ENCODE measurements at regions not wholly inside any gene's neighbourhood (a gene's known extent, or its start where the extent isn't known, plus 50 kb on each side); places are given as distances from the start of the nearest gene placed in this dataset.

DNA sequence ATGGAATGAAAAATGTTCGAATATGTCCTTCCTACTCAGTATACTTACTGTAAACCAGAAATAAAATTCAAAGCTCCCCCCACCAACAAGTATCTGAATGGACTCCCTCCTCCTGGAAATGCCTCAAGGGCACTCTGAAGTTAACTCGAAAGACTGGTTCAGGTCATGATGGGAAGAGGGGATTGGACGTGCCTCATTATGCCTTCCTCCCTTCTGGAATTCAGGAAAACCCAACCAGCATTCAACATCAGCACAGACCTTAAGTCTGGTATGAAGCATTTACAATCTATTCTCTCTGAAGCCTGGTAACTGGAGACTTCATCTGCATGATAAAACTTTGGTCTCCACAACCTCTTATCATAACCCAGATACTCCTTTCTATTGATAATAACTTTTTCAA is 428.3 kb upstream of the RAG2 start:
- no peak for TF ChIP-seq CTCF (IDR thresholded peaks at IDR 0.05; ENCODE audit: insufficient read depth, missing control alignments)
- FAIRE-seq (no peak), DNase-seq (ENCODE audit: insufficient read length, low spot score) (no peak)

DNA sequence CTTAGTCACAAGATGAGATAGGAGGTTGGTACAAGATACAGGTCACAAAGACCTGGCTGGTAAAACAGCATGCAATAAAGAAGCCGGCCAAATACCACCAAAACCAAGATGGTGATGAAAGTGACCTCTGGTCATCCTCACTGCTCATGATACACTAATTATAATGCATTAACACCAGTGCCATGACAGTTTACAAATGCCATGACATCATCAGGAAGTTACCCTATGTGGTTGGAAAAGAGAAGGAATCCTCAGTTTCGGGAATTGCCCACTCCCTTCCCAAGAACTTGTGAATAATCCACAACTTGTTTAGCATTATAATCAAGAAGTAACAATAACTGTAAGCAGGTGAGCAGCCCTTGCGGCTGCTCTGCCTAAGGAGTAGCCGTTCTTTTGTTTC is 408.5 kb upstream of the RAG2 start:
- DNase-seq (ENCODE audit: insufficient read length, low spot score), result no peak
- no peak for TF ChIP-seq CTCF (IDR thresholded peaks at IDR 0.05; ENCODE audit: insufficient read depth, missing control alignments)
- FAIRE-seq, result no peak

DNA sequence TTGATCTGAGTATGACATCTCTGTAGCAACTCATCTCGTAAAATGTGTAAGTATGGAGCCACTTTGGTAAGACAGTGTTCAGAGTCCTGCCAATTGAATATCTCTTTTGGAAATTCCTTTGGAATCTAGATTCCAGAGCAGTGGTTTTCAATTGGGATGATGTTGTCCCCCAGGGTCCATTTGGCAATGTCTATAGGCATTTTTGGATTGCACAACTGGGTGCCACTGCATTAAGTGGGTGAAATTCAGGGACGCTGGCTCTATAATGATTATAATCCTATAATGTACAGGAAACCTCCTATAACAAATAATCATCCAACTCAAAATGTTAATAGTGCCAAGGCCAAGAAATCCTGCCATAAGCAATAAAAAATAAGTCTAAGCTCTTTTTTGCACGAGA is 404.8 kb upstream of the RAG2 start:
- FAIRE-seq (no peak), DNase-seq (ENCODE audit: insufficient read length, low spot score) (no peak)
- TF ChIP-seq CTCF (IDR thresholded peaks at IDR 0.05; ENCODE audit: insufficient read depth, missing control alignments), result no peak

DNA sequence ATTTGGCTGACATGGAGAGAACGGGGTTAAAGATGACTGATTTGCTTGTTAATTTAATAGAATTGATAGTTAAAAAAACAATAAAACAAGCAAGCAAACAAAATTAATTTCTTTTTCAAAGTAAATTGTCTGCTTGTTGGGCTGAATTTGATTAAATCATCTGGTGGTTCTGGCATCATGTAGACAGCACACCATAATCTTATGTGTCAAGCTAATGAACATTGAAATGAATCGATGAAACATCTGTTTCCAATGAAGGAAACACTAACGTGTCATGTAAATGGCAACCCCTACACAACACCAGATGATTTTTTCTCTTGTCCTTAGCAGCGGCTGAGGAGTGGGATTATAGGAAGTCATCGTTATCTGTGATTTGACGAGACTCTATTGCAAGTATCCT is 399.6 kb upstream of the RAG2 start:
- no peak for FAIRE-seq

GRCh38 chr11:36996795-36997194 is 398.8 kb upstream of the RAG2 start:
- DNase-seq (ENCODE audit: insufficient read length, low spot score) (no peak), FAIRE-seq (no peak)
- no peak for TF ChIP-seq CTCF (IDR thresholded peaks at IDR 0.05; ENCODE audit: insufficient read depth, missing control alignments)

More for the DNA sequence above, 399.6 kb upstream of the RAG2 start:
- no peak for DNase-seq (ENCODE audit: insufficient read length, low spot score)
- TF ChIP-seq CTCF (IDR thresholded peaks at IDR 0.05; ENCODE audit: insufficient read depth, missing control alignments), result no peak

- DNase-seq (ENCODE audit: insufficient read length, low spot score), result no peak
- no peak for TF ChIP-seq CTCF (IDR thresholded peaks at IDR 0.05; ENCODE audit: insufficient read depth, missing control alignments)
- FAIRE-seq, result no peak
Observed at GRCh38 chr11:36994208-36994607, 396.2 kb upstream of the RAG2 start.

GRCh38 chr11:36988556-36988955 is 390.5 kb upstream of the RAG2 start:
- no peak for FAIRE-seq
- DNase-seq (ENCODE audit: insufficient read length, low spot score), result no peak
- no peak for TF ChIP-seq CTCF (IDR thresholded peaks at IDR 0.05; ENCODE audit: insufficient read depth, missing control alignments)
